GM18507 (cell line): ENCODE measurements at regions not wholly inside any gene's neighbourhood (a gene's known extent, or its start where the extent isn't known, plus 50 kb on each side); places are given as distances from the start of the nearest gene placed in this dataset.

Source experiments
- DNase-seq: peaks from one replicate; pipeline ENCODE4 v3.0.0; 2011; ENCODE audit warnings: low read depth; ENCODE audit not compliant: insufficient read length; ENCODE audit errors: extremely low spot score
- FAIRE-seq: peaks from 2 replicates; lab custom pipeline; 2011; peaks lifted over from hg19 to GRCh38; lab: Jason Lieb, UNC

GRCh38 chr11:122062763-122063162 lies 53.3 kb downstream of the BLID start:
- FAIRE-seq (no peak), DNase-seq (no peak)

GRCh38 chr11:122059565-122059964 lies 56.5 kb downstream of the BLID start:
- no peak for DNase-seq
- no peak for FAIRE-seq

GRCh38 chr11:122050021-122050690 lies 65.9 kb downstream of the BLID start:
- FAIRE-seq (no peak), DNase-seq (no peak)

GRCh38 chr11:122048401-122048800 lies 67.6 kb downstream of the BLID start:
- FAIRE-seq: no peak
- no peak for DNase-seq

- DNase-seq: no peak
These were observed 69.2 kb downstream of the BLID start for GRCh38 chr11:122046846-122047245.

GRCh38 chr11:122046438-122046837 lies 69.6 kb downstream of the BLID start:
- no peak for FAIRE-seq
- DNase-seq: no peak

More at GRCh38 chr11:122046846-122047245, 69.2 kb downstream of the BLID start:
- FAIRE-seq: no peak

GRCh38 chr11:122045181-122045586 lies 70.8 kb downstream of the BLID start:
- FAIRE-seq (no peak), DNase-seq (no peak)

GRCh38 chr11:122044086-122044485 lies 71.9 kb downstream of the BLID start:
- FAIRE-seq (no peak), DNase-seq (no peak)

- DNase-seq: no peak
These were observed 73.0 kb downstream of the BLID start for GRCh38 chr11:122042981-122043380.

GRCh38 chr11:122040464-122040863 lies 75.6 kb downstream of the BLID start:
- FAIRE-seq (no peak), DNase-seq (no peak)

More at GRCh38 chr11:122042981-122043380, 73.0 kb downstream of the BLID start:
- FAIRE-seq: no peak

GRCh38 chr11:122038543-122038942 lies 77.5 kb downstream of the BLID start:
- no peak for FAIRE-seq
- DNase-seq: no peak

- DNase-seq (no peak), FAIRE-seq (no peak)
These were observed 78.1 kb downstream of the BLID start for GRCh38 chr11:122037911-122038310.

- FAIRE-seq (no peak), DNase-seq (no peak)
These were observed 79.5 kb downstream of the BLID start for GRCh38 chr11:122036493-122036892.

- no peak for FAIRE-seq
- DNase-seq: no peak
These were observed 80.0 kb downstream of the BLID start for GRCh38 chr11:122036018-122036417.

GRCh38 chr11:122033631-122034030 lies 82.4 kb downstream of the BLID start:
- DNase-seq (no peak), FAIRE-seq (no peak)

GRCh38 chr11:122033193-122033592 lies 82.8 kb downstream of the BLID start:
- DNase-seq: no peak
- no peak for FAIRE-seq

- FAIRE-seq (no peak), DNase-seq (no peak)
These were observed 83.7 kb downstream of the BLID start for GRCh38 chr11:122032317-122032716.

GRCh38 chr11:122031813-122032212 lies 84.2 kb downstream of the BLID start:
- FAIRE-seq: no peak

GRCh38 chr11:122030286-122030685 lies 85.7 kb downstream of the BLID start:
- FAIRE-seq (no peak), DNase-seq (no peak)

More at GRCh38 chr11:122031813-122032212, 84.2 kb downstream of the BLID start:
- no peak for DNase-seq

- DNase-seq (no peak), FAIRE-seq (no peak)
These were observed 87.5 kb downstream of the BLID start for GRCh38 chr11:122028545-122028944.

- FAIRE-seq (no peak), DNase-seq (no peak)
These were observed 88.0 kb downstream of the BLID start for GRCh38 chr11:122028036-122028435.

GRCh38 chr11:122025757-122026156 lies 90.3 kb downstream of the BLID start:
- FAIRE-seq (no peak), DNase-seq (no peak)
